ENCODE measurements at regions not wholly inside any gene's neighbourhood (a gene's known extent, or its start where the extent isn't known, plus 50 kb on each side); places are given as distances from the start of the nearest gene placed in this dataset.

- dilution Hi-C loops (cut with MboI; ENCODE audit: extremely low pct_ligation_motif_present, low sequenced_read_pairs) = no loop called here
- H3K9ac ChIP-seq (replicated peaks; ENCODE audit: extremely low read depth, insufficient read depth, low read length) = no peak overlapping the region
- no peak overlapping the region for H3K4me2 ChIP-seq (ENCODE audit: insufficient read depth, low read length)
- H3K9me3 ChIP-seq (replicated peaks; ENCODE audit: control insufficient read depth, insufficient read depth, low read length) = peaks cover 7% of the 10 kb centered on the region
- CTCF ChIA-PET = no interaction called here
- POLR2A ChIA-PET = no interaction called here
- H3K9me1 ChIP-seq (replicated peaks; ENCODE audit: control insufficient read depth, extremely low read depth, insufficient read depth, low read length) = no peaks in the 10 kb centered on the region
- BruUV-seq (replicated peaks) = no TSS peak
- no peak overlapping the region for H3K27ac ChIP-seq (ENCODE audit: insufficient read depth, low read depth, low read length)
- no peak for TF ChIP-seq MYC (IDR thresholded peaks at IDR 0.05; ENCODE audit: low read depth, low read length)
- TF ChIP-seq POLR2A (IDR thresholded peaks at IDR 0.05; ENCODE audit: low read depth, low read length) = no peak
- no peak for TF ChIP-seq GATA2 (IDR thresholded peaks at IDR 0.05; ENCODE audit: insufficient read depth, insufficient read length, low read depth, low read length)
- no peak for TF ChIP-seq CTCF (IDR thresholded peaks at IDR 0.05; ENCODE audit: extremely low read depth in 1 of 2, insufficient read depth in 1 of 2, low read depth in 1 of 2, low read length in 2 of 2)
- no peak for TF ChIP-seq MAX (IDR thresholded peaks at IDR 0.05; ENCODE audit: insufficient read depth, insufficient read length)
- no peak for TF ChIP-seq POLR2AphosphoS5 (IDR thresholded peaks at IDR 0.05; ENCODE audit: insufficient read depth, low read depth, low read length)
- TF ChIP-seq FOS (IDR thresholded peaks at IDR 0.05; ENCODE audit: borderline replicate concordance, insufficient read depth, low read length) = no peak
- no peak for TF ChIP-seq EZH2 (IDR thresholded peaks at IDR 0.05; ENCODE audit: borderline replicate concordance, low read depth, low read length, severe bottlenecking)
- no peak for TF ChIP-seq JUN (IDR thresholded peaks at IDR 0.05; ENCODE audit: borderline replicate concordance, insufficient read depth, insufficient read length, low read depth)
- no peak for FAIRE-seq
- no peak overlapping the region for H3K4me3 ChIP-seq (replicated peaks in 1 of 3; ENCODE audit: insufficient read depth in 1 of 3, low read depth in 1 of 3, low read length in 3 of 3)
- intact Hi-C loops (cut with micrococcal nuclease) = no loop called here
- DNase-seq (ENCODE audit: low read depth, low spot score) = no peak
- H3K36me3 ChIP-seq (ENCODE audit: control insufficient read depth in 2 of 2, extremely low read depth in 1 of 2, insufficient read depth in 2 of 2, low read length in 2 of 2) = no peaks in the 10 kb centered on the region
- H2AFZ ChIP-seq (ENCODE audit: low read depth, low read length) = no peak overlapping the region
- H4K20me1 ChIP-seq (replicated peaks; ENCODE audit: control insufficient read depth, extremely low read depth, insufficient read depth, low read length) = no peaks in the 10 kb centered on the region
- H3K4me1 ChIP-seq (ENCODE audit: control insufficient read depth, extremely low read depth, insufficient read depth, low read length) = no peaks in the 10 kb centered on the region
- H3K27me3 ChIP-seq (ENCODE audit: control insufficient read depth in 2 of 2, insufficient read depth in 2 of 2, low read length in 2 of 2) = no peaks in the 10 kb centered on the region
- no peaks in the 10 kb centered on the region for H3K79me2 ChIP-seq (ENCODE audit: control insufficient read depth, insufficient read depth, low read length)
Measured at GRCh38 chr22:34776817-34777216, 289.1 kb upstream of the ISX start.

Measured in endothelial cell of umbilical vein (primary cell).